Myocyte (in vitro differentiated cells): ENCODE measurements at regions not wholly inside any gene's neighbourhood (a gene's known extent, or its start where the extent isn't known, plus 50 kb on each side); places are given as distances from the start of the nearest gene placed in this dataset.
"Not testable (repeated sequence)": the region's sequence is repeated elsewhere in the genome, so short reads cannot be mapped to it uniquely, and the experiment has no call there.

Experiments used
- DNase-seq: peaks from one replicate; pipeline ENCODE4 v3.0.0-alpha.2; 2012; ENCODE audit warnings: low read depth

DNA sequence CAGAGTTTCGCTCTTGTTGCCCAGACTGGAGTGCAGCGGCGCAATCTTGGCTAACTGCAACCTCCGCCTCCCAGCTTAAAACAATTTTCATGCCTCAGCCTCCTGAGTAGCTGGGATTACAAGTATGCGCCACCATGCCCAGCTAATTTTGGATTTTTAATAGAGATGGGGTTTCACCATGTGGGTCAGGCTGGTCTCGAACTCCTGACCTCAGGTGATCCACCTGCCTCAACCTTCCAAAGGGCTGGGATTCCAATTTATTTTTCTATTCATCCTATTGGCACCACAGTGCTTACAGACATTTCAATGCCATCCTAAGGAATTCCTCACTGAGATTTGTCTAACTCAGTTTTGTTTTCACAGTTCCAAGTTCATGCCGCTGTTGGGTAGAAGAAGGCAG lies 98.3 kb upstream of the EGLN3 start:
- not testable (repeated sequence) for DNase-seq

DNA sequence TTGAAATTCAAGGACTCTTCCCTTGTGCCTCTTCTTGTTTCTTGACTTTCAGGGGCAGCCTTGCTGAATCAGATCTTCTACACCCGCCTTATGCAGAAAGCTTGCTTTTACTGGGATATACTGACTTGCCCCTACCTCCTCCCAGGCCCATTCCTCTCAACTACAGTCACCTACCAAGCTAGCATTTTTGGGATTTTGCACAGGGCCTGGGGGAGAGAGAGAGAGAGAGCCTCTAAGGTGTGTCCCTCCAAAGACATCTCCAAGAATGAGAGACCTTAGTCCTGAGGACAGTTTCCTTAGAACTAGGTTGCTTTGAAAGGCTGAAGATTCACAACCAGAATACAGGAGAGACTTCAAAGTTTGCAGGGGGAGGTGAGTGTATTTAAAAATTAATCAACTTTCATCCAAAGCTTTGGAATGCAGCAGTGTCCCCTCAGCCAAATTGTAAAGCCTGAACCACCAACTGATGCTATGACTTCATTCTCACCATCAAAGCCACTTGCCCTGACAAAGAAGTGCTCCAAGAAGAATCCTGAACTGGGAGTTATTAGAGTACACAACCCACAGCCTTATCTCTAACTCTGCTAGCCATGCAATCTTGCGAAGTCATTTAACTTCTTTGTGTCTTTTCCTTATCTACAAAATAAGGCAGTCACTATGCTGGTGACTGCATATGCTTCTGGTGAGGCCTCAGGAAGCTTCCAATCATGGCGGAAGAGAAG lies 96.1 kb upstream of the EGLN3 start:
- no peak for DNase-seq

GRCh38 chr14:34044666-34045306 lies 93.9 kb upstream of the EGLN3 start:
- DNase-seq, result no peak

- no peak for DNase-seq
Observed at GRCh38 chr14:34044373-34044637, 93.4 kb upstream of the EGLN3 start.

DNA sequence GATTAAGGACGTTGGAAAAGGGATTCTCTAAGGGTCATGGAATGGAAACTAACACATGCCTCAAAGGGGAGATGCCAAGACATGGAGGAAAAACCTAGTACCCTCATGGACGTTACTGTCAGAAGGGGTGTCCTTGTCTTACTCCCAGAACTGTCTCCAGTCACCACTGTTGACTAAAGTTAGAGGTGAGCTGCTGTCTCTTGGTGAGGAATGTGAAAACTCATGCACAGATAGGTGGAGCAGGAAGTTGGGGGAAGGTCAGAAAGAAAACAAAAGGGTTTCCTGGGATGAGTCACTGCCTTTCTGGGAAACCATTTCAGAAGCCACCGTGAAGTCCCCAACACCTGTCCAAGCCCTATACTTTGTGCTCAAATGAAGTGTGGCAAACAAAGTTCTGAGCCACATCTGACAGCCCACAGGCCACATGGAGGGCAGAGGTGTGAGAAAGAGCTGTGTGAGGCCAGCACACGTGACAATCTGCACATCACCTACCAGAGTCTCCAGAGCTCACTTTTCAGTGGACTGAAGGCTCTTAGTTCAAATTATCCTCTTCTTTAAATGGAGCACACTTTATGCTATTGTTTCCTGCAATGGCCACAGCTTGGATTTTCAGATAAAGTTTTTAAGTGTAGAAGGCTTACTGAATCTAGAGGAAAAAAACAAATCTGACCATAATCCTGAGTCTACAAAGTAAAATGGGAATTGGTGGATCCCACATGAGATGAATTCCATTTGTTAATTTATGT lies 92.9 kb upstream of the EGLN3 start:
- DNase-seq, result peak; percentile 91

DNA sequence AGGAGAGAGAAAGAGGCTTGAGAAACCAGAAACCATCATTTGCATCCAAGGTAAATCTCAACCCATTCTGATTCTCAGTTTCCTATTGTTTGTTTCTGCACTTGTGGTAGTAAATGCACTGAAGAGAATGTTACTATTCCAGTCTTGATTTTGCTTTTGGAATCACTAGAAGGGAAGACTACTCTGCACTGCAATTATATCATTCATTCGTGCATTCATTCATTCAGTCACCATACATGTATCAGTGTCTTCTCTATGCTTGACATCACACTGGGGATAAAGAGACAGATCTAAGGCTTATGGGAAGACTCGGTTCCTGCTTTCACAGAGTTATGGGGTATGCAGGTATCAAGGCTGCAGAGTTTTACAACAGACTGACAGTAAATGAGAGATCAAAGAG lies 90.3 kb upstream of the EGLN3 start:
- DNase-seq, result no peak

DNA sequence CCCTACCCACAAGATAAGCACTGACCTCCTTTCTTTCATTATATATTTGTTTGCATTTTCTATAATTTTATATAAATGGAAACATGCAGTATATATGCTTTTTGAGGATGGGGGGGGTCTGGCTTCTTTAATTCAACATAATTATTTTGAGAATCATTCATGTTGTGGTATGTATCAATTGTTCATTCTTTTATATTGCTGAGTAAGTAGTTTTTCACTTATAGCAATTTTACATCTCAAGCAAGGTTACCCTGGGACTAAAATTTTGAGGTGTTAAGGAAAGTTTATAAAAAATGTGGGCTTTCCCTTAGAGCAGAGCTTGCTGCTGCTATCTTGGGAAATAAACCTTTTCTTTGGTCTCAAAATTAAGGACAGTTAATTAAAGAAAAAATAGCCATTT lies 89.9 kb upstream of the EGLN3 start:
- no peak for DNase-seq

GRCh38 chr14:34039428-34040047 lies 88.7 kb upstream of the EGLN3 start:
- no peak for DNase-seq

DNA sequence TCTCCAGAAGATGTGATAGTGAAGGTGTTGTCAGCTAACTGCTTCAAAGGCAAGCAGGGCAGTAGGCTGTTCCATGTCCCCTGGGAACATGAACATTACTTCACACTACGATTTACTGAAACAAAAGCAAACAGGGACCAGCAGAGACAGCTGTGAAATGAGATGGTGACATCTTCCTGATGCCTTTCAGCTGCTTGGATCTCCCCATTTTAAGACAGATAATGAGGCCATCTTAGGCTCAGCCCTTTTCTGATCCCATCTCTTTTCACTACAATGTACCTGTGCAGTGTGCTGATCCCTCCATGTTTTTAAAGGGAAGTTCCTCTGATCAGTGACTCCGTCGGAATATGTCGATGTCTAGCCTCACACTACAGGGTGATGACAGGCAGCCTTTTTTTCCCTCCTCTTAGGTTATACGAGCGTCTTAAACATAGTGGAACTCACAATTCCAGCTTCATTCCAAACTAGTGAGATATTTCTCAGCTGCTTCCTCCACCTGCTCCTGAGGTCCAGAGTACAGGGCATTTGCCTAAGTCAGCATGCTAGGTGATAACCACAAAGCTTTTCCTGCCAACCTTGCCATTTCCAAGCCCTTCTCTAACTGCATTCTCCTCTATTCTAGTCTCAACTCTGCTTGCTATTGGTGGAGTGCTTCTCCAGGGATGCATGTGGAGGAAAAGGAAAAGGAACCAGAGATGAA lies 87.6 kb upstream of the EGLN3 start:
- DNase-seq, result peak; percentile 90

DNA sequence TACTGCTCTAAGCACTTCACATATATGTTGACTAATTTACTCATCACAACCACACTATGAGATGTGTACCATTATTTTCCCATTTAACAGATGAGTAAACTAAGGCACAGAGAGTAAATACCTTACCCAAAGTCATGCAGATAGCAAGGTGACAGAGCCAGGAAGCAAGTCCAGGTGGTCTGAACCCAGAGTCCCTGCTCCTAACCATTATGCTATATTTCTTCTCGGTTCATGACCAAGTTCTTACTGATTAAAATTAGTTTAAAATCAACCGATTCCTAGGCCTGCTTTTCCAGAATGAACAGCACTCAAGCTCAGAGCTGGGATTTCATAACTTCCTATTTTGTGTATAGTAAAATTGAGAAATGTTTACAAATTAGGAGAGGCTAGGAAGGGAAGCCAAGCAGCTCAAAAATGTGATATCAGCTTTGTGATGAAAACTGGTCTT lies 85.5 kb upstream of the EGLN3 start:
- no peak for DNase-seq

- DNase-seq, result no peak
Observed at GRCh38 chr14:34035934-34036250, 85.0 kb upstream of the EGLN3 start.

GRCh38 chr14:34035177-34035933 lies 84.5 kb upstream of the EGLN3 start:
- DNase-seq, result peak; percentile 91

GRCh38 chr14:34034447-34035176 lies 83.7 kb upstream of the EGLN3 start:
- DNase-seq, result no peak

- no peak for DNase-seq
Observed at GRCh38 chr14:34032720-34033119, 81.8 kb upstream of the EGLN3 start.

DNA sequence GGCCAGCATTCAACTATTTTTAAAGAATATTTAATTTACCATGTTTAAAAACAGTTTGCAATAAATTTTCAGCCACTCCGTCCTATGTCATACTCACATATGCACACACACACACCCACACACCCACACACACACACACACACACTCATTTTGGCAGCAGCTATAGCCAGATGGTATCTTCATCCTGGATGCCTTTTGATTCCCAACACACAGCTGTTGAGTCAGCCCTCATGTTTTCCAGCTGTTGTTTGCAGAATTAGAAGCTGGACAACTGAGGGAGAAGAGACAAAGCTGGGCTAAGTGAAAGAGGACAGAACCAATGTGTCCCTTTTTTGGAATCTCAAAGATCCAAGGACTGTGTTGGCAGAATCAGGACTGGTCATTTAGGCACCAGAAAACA lies 80.0 kb upstream of the EGLN3 start:
- DNase-seq, result peak; percentile 95

DNA sequence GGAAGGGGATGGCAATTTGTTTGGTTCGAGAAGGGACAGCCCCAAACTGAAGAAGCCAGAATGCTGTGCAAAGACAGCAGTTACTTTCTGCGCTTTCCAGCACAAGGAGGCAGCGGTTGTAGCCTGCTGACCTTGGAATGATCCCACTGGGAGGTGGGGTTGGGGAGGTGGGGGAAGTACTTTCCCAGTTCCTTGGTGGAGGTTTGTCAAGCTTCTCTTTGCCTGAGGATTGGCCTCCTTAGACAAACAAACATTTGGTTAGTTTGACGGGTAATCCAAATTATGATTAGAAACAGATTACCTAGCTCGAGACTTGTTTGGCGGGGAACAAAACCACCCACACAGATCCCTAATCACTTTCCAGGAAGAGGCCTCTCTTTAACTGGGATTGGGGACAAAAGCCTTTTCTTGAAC lies 79.1 kb upstream of the EGLN3 start:
- no peak for DNase-seq

- peak; percentile 94 for DNase-seq
Observed at GRCh38 chr14:34027990-34028495, 77.2 kb upstream of the EGLN3 start.

- DNase-seq, result no peak
Observed at GRCh38 chr14:34027130-34027989, 76.5 kb upstream of the EGLN3 start.
